Skeletal muscle tissue (tissue), 3 donors: ENCODE measurements at regions not wholly inside any gene's neighbourhood (a gene's known extent, or its start where the extent isn't known, plus 50 kb on each side); places are given as distances from the start of the nearest gene placed in this dataset.

Experiments
- H3K27ac ChIP-seq: one replicate; pipeline ENCODE4 v1.7.0; 2013; ENCODE audit warnings: mild to moderate bottlenecking, low read depth, low read length, inconsistent platforms
- H3K27me3 ChIP-seq, 3 donors: one replicate each; pipeline ENCODE4 v1.7.0; 2013; ENCODE audit warnings: low read length in 3 of 3; ENCODE audit not compliant: control insufficient read depth in 3 of 3, insufficient read depth in 3 of 3
- H3K36me3 ChIP-seq, 3 donors: one replicate each; pipeline ENCODE4 v1.7.0; 2013; ENCODE audit warnings: low read length in 3 of 3; ENCODE audit not compliant: control insufficient read depth in 3 of 3, insufficient read depth in 3 of 3
- H3K4me1 ChIP-seq, 3 donors: one replicate each; pipeline ENCODE4 v1.7.0; 2013; ENCODE audit warnings: low read length in 3 of 3, mild to moderate bottlenecking in 3 of 3; ENCODE audit not compliant: control insufficient read depth in 3 of 3, insufficient read depth in 3 of 3
- H3K4me3 ChIP-seq, 3 donors: one replicate each; pipeline ENCODE4 v1.7.0; 2013; ENCODE audit warnings: low read length in 3 of 3
- H3K9ac ChIP-seq, 3 donors: one replicate each; pipeline ENCODE4 v1.7.0; 2013; ENCODE audit warnings: low read length in 3 of 3, mild to moderate bottlenecking in 3 of 3, moderate library complexity in 2 of 3, low read depth in 1 of 3
- H3K9me3 ChIP-seq, 3 donors: one replicate each; pipeline ENCODE4 v1.7.0; 2013; ENCODE audit warnings: low read length in 3 of 3; ENCODE audit not compliant: control insufficient read depth in 3 of 3
- donor health status: Osteomylitis.

DNA sequence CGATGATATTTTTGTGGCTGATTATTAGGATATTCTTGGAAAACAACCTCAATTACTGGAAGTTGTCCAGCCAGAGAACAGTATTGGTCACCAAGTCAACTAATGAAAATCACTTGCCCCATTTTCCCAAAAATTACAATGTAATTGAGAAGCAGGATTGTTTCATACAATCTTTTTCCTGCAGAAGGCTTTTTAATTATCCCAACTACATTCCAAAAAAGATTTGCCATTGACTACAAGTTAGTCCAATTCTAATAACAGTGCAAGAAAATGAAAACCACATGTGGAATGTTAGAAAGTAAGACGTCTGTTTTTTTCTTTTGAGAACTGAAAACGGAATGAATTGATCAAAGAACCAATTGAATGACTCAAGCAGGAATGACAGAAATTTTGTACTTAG lies 1195.8 kb downstream of the SORCS1 start:
- no peaks in the 10 kb centered on the region for H3K27me3 ChIP-seq
- no peak overlapping the region for H3K27ac ChIP-seq
- H3K4me1 ChIP-seq, result no peaks in the 10 kb centered on the region
- no peak overlapping the region for H3K4me3 ChIP-seq
- H3K36me3 ChIP-seq, result no peaks in the 10 kb centered on the region
- no peak overlapping the region for H3K9ac ChIP-seq
- no peaks in the 10 kb centered on the region for H3K9me3 ChIP-seq

DNA sequence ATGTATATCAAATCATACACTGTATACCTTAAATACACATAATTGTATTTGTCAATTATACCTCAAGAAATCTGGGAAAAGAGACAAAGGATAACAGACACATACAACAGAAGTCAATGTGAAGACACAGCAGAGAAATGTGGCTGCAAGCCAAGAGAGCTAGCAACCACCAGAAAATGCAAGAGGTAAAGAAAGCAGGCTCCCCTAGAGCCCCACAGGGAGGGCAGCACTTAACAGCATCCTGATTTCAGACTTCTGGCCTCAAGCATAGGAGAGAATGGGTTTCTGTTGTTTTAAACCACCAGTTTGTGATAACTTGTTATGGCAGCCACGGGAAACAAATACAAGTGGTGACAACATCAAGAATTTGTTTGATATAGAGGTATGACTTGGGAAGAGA lies 1197.2 kb downstream of the SORCS1 start:
- no peak overlapping the region for H3K27ac ChIP-seq
- no peak overlapping the region for H3K4me3 ChIP-seq
- no peaks in the 10 kb centered on the region for H3K4me1 ChIP-seq
- H3K9me3 ChIP-seq, result no peaks in the 10 kb centered on the region
- no peaks in the 10 kb centered on the region for H3K36me3 ChIP-seq
- H3K9ac ChIP-seq, result no peak overlapping the region
- no peaks in the 10 kb centered on the region for H3K27me3 ChIP-seq

DNA sequence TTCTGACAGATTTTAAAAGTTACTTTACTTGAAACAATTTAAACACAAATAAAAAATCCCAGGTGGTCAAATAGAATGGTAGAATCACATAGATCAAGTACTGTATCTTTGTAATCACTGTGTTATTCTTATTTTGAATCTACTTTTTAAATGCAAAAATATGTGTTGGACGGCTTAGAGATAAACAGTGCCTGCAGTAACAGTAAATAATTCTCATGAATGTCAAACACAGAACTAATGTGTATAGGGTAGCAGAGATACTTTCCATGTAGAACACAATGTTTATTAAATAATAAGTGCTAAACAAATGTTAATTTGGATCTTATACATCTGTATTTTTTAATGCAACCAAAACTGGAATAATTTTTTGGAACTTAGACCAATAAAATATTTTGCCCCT lies 1199.4 kb downstream of the SORCS1 start:
- no peak overlapping the region for H3K4me3 ChIP-seq
- H3K9ac ChIP-seq, result no peak overlapping the region
- no peak overlapping the region for H3K27ac ChIP-seq
- H3K27me3 ChIP-seq, result no peaks in the 10 kb centered on the region
- no peaks in the 10 kb centered on the region for H3K9me3 ChIP-seq
- no peaks in the 10 kb centered on the region for H3K4me1 ChIP-seq
- H3K36me3 ChIP-seq, result no peaks in the 10 kb centered on the region

DNA sequence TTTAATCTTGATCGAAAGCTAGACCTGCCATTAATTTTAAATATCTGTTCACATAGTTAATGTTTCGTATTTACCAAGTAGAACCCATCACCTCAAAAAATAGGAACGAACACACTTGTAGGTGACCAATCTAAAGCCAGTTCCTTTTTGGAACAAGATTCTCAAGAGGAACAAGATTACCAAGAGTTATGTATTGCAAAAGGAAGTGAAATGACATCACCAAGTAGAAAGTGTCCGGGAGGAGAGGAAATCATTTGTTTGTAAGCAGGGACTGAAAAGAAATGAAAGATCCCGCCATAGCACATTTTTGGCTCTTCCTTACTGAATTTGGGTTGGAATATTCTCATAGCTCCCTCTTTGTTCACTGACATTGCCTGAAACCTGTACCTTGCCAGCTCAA lies 1200.5 kb downstream of the SORCS1 start:
- no peaks in the 10 kb centered on the region for H3K4me1 ChIP-seq
- no peak overlapping the region for H3K27ac ChIP-seq
- H3K9me3 ChIP-seq, result no peaks in the 10 kb centered on the region
- H3K9ac ChIP-seq, result no peak overlapping the region
- H3K36me3 ChIP-seq, result no peaks in the 10 kb centered on the region
- no peak overlapping the region for H3K4me3 ChIP-seq
- no peaks in the 10 kb centered on the region for H3K27me3 ChIP-seq

DNA sequence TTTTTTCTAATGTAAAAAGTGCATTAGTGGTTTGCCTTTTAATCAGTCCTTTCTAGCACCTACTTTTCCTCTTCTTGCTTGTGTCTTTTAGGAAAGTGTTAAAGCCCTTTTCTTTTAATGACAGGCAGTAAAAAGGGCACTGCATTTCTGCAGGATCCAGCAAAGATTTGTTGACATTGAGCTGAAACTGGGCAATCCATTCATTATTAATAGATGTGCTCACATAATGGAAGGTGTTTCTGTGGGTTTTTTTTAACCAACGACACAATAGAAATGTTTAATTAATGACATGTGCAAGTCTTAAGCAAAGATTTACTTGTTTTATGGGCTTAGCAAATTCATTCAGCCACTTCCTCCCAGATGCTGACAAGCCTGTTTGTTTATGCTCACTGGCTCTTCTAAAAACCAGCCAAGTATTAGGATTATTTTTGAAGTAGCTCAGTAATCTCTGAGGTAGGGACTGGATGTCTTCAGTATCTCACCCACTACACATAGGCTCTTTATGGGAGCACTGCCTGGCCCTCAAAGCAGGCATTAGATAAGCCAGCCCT lies 1201.1 kb downstream of the SORCS1 start:
- no peaks in the 10 kb centered on the region for H3K36me3 ChIP-seq
- H3K9me3 ChIP-seq, result no peaks in the 10 kb centered on the region
- no peak overlapping the region for H3K9ac ChIP-seq
- H3K27me3 ChIP-seq, result no peaks in the 10 kb centered on the region
- no peak overlapping the region for H3K4me3 ChIP-seq
- no peak overlapping the region for H3K27ac ChIP-seq
- H3K4me1 ChIP-seq, result no peaks in the 10 kb centered on the region

DNA sequence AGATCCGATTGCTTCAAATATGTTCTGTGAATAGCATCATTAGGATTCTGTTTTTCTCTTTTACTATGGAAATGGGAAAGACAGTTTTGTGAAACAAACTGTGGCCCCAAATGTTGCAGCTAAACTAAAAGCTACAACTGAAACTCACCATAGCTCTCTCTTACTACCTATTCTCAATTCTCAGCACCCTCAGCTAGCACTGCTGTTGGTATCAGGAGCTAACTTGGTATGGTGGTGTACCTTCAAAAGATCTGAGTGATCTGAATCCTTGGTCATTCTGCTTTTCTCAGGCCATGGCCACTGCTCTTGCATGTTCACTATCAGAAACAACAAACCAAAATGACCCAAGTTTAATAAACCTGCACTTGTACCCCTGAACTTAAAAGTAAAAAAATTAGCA lies 1208.0 kb downstream of the SORCS1 start:
- no peaks in the 10 kb centered on the region for H3K36me3 ChIP-seq
- no peaks in the 10 kb centered on the region for H3K9me3 ChIP-seq
- no peak overlapping the region for H3K4me3 ChIP-seq
- H3K27ac ChIP-seq, result no peak overlapping the region
- H3K9ac ChIP-seq, result no peak overlapping the region
- H3K4me1 ChIP-seq, result no peaks in the 10 kb centered on the region
- no peaks in the 10 kb centered on the region for H3K27me3 ChIP-seq

DNA sequence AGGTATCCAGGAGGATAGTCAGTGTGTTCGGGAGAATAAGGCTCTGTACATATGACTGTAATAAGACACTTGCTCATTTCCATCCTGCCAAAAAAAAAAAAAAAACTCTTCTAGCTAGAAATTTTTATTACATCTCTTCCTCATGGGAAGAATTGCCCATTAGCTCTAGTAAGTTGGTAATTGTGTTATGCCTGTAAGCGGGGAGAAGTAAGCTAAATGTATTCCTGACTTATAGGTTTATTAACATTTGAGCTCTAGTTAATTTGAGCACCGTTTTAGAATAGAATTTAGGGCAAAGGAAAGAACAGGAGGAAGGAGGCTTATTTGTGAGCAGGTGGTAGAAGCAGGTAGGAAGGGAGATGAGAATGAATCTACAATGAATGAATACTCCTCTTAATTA lies 1210.6 kb downstream of the SORCS1 start:
- no peak overlapping the region for H3K4me3 ChIP-seq
- no peaks in the 10 kb centered on the region for H3K9me3 ChIP-seq
- no peak overlapping the region for H3K9ac ChIP-seq
- H3K27me3 ChIP-seq, result no peaks in the 10 kb centered on the region
- H3K4me1 ChIP-seq, result no peaks in the 10 kb centered on the region
- no peaks in the 10 kb centered on the region for H3K36me3 ChIP-seq
- no peak overlapping the region for H3K27ac ChIP-seq

DNA sequence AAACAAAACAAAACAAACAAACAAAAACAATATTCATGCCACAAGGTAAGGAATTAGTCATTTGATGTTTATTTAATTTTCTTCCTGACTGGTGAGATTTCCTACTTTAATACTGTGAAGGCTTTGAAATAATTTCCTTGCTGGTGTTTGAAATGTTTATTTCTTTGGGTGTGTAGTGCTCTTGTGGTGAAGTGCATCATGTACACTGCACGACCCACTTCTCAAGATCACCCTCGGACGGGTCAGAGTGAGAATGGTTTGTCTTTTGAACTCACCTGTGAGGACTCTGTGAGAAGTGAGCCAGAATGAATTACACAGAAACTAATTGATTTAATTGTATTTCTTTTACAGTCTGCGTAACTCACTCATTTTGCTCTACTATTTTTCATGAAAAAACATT lies 1211.5 kb downstream of the SORCS1 start:
- Histone ChIP-seq H3K9ac (no peak overlapping the region), H3K36me3 (no peaks in the 10 kb centered on the region), H3K27me3 (no peaks in the 10 kb centered on the region), H3K9me3 (no peaks in the 10 kb centered on the region), H3K4me1 (no peaks in the 10 kb centered on the region), H3K27ac (no peak overlapping the region), H3K4me3 (no peak overlapping the region)

DNA sequence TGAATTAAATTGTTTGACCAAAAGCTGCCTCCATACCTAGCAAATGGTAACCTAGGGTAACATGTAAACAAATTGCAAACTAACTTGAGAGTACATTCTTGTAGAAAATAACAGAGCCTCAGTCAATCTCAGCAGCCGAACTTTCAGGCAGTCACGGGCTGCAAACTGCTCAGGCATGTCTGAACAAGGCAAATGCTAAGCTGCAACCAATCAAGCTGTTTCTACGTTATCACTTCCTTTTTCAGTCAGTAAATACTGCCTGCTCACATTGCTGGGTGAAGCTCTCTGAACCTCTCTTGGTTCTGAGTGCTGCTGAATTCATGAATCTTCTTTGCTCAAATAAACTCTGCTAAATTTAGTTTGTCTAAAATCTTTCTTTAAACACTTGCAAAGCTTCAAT lies 1212.4 kb downstream of the SORCS1 start:
- H3K4me3 ChIP-seq, result no peak overlapping the region
- no peak overlapping the region for H3K9ac ChIP-seq
- no peaks in the 10 kb centered on the region for H3K27me3 ChIP-seq
- no peak overlapping the region for H3K27ac ChIP-seq
- H3K9me3 ChIP-seq, result no peaks in the 10 kb centered on the region
- H3K36me3 ChIP-seq, result no peaks in the 10 kb centered on the region
- H3K4me1 ChIP-seq, result no peaks in the 10 kb centered on the region

DNA sequence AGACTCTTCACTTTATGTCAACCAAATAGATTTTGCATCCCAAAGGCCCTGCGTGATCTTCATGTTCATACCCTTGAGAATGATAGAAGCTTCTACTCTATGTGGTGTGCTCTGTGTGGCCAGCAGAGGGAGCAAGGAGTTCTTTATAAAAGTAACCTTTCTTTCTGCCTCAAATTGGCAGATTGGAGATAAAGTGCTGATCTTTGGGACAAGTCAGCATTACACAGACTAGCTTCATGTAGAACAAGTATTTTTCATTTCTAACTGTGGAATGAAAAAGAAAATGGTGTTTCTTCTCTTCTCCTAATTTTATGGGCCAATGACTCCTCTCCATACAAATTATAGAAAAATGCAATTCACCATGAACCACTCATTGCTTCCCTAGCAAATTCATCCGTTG lies 1214.1 kb downstream of the SORCS1 start:
- no peaks in the 10 kb centered on the region for H3K4me1 ChIP-seq
- no peaks in the 10 kb centered on the region for H3K9me3 ChIP-seq
- H3K27ac ChIP-seq, result no peak overlapping the region
- no peak overlapping the region for H3K9ac ChIP-seq
- H3K27me3 ChIP-seq, result no peaks in the 10 kb centered on the region
- H3K4me3 ChIP-seq, result no peak overlapping the region
- H3K36me3 ChIP-seq, result no peaks in the 10 kb centered on the region

DNA sequence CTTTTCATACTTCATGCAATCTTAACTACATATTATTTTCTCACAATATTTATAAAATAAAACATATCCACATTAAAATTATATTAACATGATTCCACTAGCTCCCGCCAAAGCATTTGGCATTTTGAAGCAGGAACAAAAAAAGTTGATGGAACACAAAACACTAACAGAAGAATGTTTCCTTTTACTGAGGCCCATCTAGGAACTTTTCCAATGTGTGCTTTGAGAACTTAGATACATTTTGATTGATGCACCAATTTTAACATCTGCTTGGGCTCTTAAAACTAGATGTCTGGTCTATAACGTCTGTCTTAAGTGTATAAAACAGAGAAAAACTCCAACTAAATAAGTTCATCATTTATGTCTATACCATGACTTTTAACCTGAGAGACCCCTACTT lies 1214.8 kb downstream of the SORCS1 start:
- no peak overlapping the region for H3K4me3 ChIP-seq
- no peaks in the 10 kb centered on the region for H3K27me3 ChIP-seq
- no peaks in the 10 kb centered on the region for H3K36me3 ChIP-seq
- H3K4me1 ChIP-seq, result no peaks in the 10 kb centered on the region
- no peaks in the 10 kb centered on the region for H3K9me3 ChIP-seq
- no peak overlapping the region for H3K27ac ChIP-seq
- H3K9ac ChIP-seq, result no peak overlapping the region
